H1 (cell line): ENCODE measurements at regions not wholly inside any gene's neighbourhood (a gene's known extent, or its start where the extent isn't known, plus 50 kb on each side); places are given as distances from the start of the nearest gene placed in this dataset.

Experiments used
- CTCF ChIA-PET: fragments of 300-600 bp; sonication (Branson Sonifier 250); formaldehyde crosslinking; loops from one replicate; lab custom pipeline; 2021; ENCODE audit not compliant: partially characterized antibody; lab: Charles Lee
- POLR2A ChIA-PET: fragments of 300-600 bp; sonication (Branson Sonifier 250); formaldehyde crosslinking; loops from one replicate; lab custom pipeline; 2021; ENCODE audit warnings: inconsistent platforms; ENCODE audit not compliant: partially characterized antibody; lab: Charles Lee
- DNase-seq, 2 experiments: peaks; one replicate each; pipeline versions ENCODE4 v3.0.0 to v3.0.0-alpha.2; 2010 to 2022; ENCODE audit warnings: low spot score in 2 of 2, low read depth in 1 of 2, mixed read lengths in 1 of 2
- FAIRE-seq: peaks from 2 replicates; lab custom pipeline; 2011; peaks lifted over from hg19 to GRCh38; lab: Jason Lieb, UNC
- H2AFZ ChIP-seq: 2 replicates; pipeline ENCODE4 v1.8.1; 2012; ENCODE audit warnings: low read length, inconsistent platforms
- H2AK5ac ChIP-seq: 2 replicates; pipeline ENCODE4 v1.6.1; 2013; ENCODE audit warnings: low read depth, low read length
- H2BK120ac ChIP-seq: replicated peaks from 2 replicates; pipeline ENCODE3; 2013; ENCODE audit warnings: low read depth, low read length, inconsistent platforms
- H2BK12ac ChIP-seq: 2 replicates; pipeline ENCODE4 v1.6.1; 2013; ENCODE audit warnings: low read depth, low read length
- H2BK15ac ChIP-seq: 2 replicates; pipeline ENCODE4 v1.6.1; 2013; ENCODE audit warnings: low read length
- H2BK20ac ChIP-seq: 2 replicates; pipeline ENCODE4 v1.6.1; 2013; ENCODE audit warnings: low read length
- H2BK5ac ChIP-seq: 2 replicates; pipeline ENCODE4 v1.6.1; 2013; ENCODE audit warnings: low read depth, low read length
- H3K14ac ChIP-seq: 2 replicates; pipeline ENCODE4 v1.6.1; 2013; ENCODE audit warnings: inconsistent platforms; ENCODE audit not compliant: insufficient read length
- H3K18ac ChIP-seq: 2 replicates; pipeline ENCODE4 v1.6.1; 2013; ENCODE audit warnings: low read length; ENCODE audit errors: extremely low read depth
- H3K23ac ChIP-seq: 2 replicates; pipeline ENCODE4 v1.6.1; 2013; ENCODE audit warnings: inconsistent platforms; ENCODE audit not compliant: insufficient read length
- H3K23me2 ChIP-seq: 2 replicates; pipeline ENCODE4 v1.6.1; 2013; ENCODE audit warnings: low read depth, low read length
- H3K27ac ChIP-seq: 2 replicates; pipeline ENCODE4 v1.6.1; 2011; ENCODE audit warnings: low read depth, low read length, inconsistent platforms
- H3K27me3 ChIP-seq, 4 experiments: replicated peaks in 1 of 4; 1 replicate in 1 of 4; 2 replicates in 3 of 4; pipeline versions ENCODE4 v1.6.1 to v1.8.1; 2011 to 2013; ENCODE audit warnings: low read length in 3 of 4, mild to moderate bottlenecking in 3 of 4, inconsistent platforms in 2 of 4, mixed read lengths in 2 of 4, moderate library complexity in 1 of 4; ENCODE audit not compliant: control insufficient read depth in 3 of 4, insufficient read depth in 3 of 4; ENCODE audit errors: extremely low read depth in 1 of 4
- H3K36me3 ChIP-seq, 4 experiments: 2 replicates each; pipeline versions ENCODE4 v1.6.1 to v1.8.1; 2011 to 2013; ENCODE audit warnings: mild to moderate bottlenecking in 4 of 4, low read length in 3 of 4, moderate library complexity in 2 of 4, control low read depth in 1 of 4, inconsistent platforms in 1 of 4; ENCODE audit not compliant: insufficient read depth in 4 of 4, control insufficient read depth in 2 of 4
- H3K4ac ChIP-seq: replicated peaks from 2 replicates; pipeline ENCODE3; 2013; ENCODE audit warnings: low read length, low read depth, mixed read lengths, inconsistent platforms; ENCODE audit not compliant: insufficient read length
- H3K4me1 ChIP-seq, 4 experiments: replicated peaks in 1 of 4; 1 replicate in 1 of 4; 2 replicates in 3 of 4; pipeline versions ENCODE4 v1.6.1 to v1.8.1; 2011 to 2013; ENCODE audit warnings: low read length in 3 of 4, inconsistent platforms in 2 of 4, mixed read lengths in 1 of 4; ENCODE audit not compliant: insufficient read depth in 4 of 4, control insufficient read depth in 3 of 4
- H3K4me2 ChIP-seq, 2 experiments: 2 replicates each; pipeline versions ENCODE4 v1.6.1 to v1.8.1; 2011 to 2013; ENCODE audit warnings: low read depth in 2 of 2, low read length in 2 of 2, control low read depth in 1 of 2, inconsistent platforms in 1 of 2, mild to moderate bottlenecking in 1 of 2; ENCODE audit not compliant: insufficient read depth in 1 of 2
- H3K4me3 ChIP-seq, 4 experiments: fragments of 200-600, 300-600 bp in 1 of 4; sonication (generic), shearing (Covaris generic), sonication (Bioruptor Twin) in 1 of 4; 2 replicates each; pipeline versions ENCODE4 v1.5.1 to v1.8.1; 2011 to 2016; ENCODE audit warnings: low read length in 4 of 4, low read depth in 3 of 4, control low read depth in 2 of 4, inconsistent platforms in 2 of 4, mild to moderate bottlenecking in 2 of 4, mixed read lengths in 1 of 4, moderate library complexity in 1 of 4; ENCODE audit not compliant: insufficient read depth in 2 of 4; ENCODE audit errors: extremely low read depth in 1 of 4
- H3K56ac ChIP-seq: replicated peaks from 2 replicates; pipeline ENCODE3; 2013; ENCODE audit warnings: low read depth, mild to moderate bottlenecking, mixed read lengths, low read length, inconsistent platforms; ENCODE audit not compliant: insufficient read length
- H3K79me1 ChIP-seq: 2 replicates; pipeline ENCODE4 v1.6.1; 2013; ENCODE audit warnings: low read depth, low read length, control low read depth
- H3K79me2 ChIP-seq, 2 experiments: 2 replicates each; pipeline versions ENCODE4 v1.6.1 to v1.8.1; 2012 to 2013; ENCODE audit warnings: low read length in 2 of 2, mild to moderate bottlenecking in 2 of 2, inconsistent platforms in 1 of 2; ENCODE audit not compliant: insufficient read depth in 2 of 2, control insufficient read depth in 1 of 2
- H3K9ac ChIP-seq, 4 experiments: replicated peaks in 1 of 4; 1 replicate in 1 of 4; 2 replicates in 3 of 4; pipeline versions ENCODE4 v1.6.1 to v1.8.1; 2011 to 2013; ENCODE audit warnings: low read depth in 3 of 4, low read length in 3 of 4, control low read depth in 2 of 4, mild to moderate bottlenecking in 2 of 4, moderate library complexity in 2 of 4, inconsistent platforms in 1 of 4; ENCODE audit errors: extremely low read depth in 1 of 4
- H3K9me3 ChIP-seq, 2 experiments: 2 replicates each; pipeline versions ENCODE4 v1.6.1 to v1.8.1; 2012 to 2013; ENCODE audit warnings: mild to moderate bottlenecking in 2 of 2, moderate library complexity in 2 of 2, control low read depth in 1 of 2, inconsistent platforms in 1 of 2, low read depth in 1 of 2, low read length in 1 of 2, mixed read lengths in 1 of 2; ENCODE audit not compliant: insufficient read depth in 2 of 2
- H4K20me1 ChIP-seq, 2 experiments: replicated peaks in 1 of 2; 2 replicates each; pipeline versions ENCODE3 to v1.8.1; 2011 to 2013; ENCODE audit warnings: inconsistent platforms in 2 of 2, low read length in 2 of 2, mild to moderate bottlenecking in 1 of 2; ENCODE audit not compliant: insufficient read depth in 2 of 2, control insufficient read depth in 1 of 2
- H4K5ac ChIP-seq: 2 replicates; pipeline ENCODE4 v1.6.1; 2013; ENCODE audit warnings: low read length, low read depth, mixed read lengths, inconsistent platforms; ENCODE audit not compliant: insufficient read length
- H4K8ac ChIP-seq: 2 replicates; pipeline ENCODE4 v1.8.0; 2013; ENCODE audit warnings: mild to moderate bottlenecking, moderate library complexity, low read length, inconsistent platforms; ENCODE audit not compliant: insufficient read depth; ENCODE audit errors: extremely low read depth
- H4K91ac ChIP-seq: replicated peaks from 2 replicates; pipeline ENCODE3; 2013; ENCODE audit warnings: low read length, mixed read lengths, inconsistent platforms; ENCODE audit not compliant: insufficient read length
- BRCA1 ChIP-seq: IDR thresholded peaks from 2 replicates; pipeline ENCODE4 v1.6.1; 2012; ENCODE audit warnings: low read depth, low read length, improper control_type of control experiment
- POU5F1 ChIP-seq: IDR thresholded peaks from 2 replicates; pipeline ENCODE4 v1.6.1; 2011; ENCODE audit warnings: low read depth, mild to moderate bottlenecking, low read length, moderate library complexity
- WGBS, 2 experiments: shearing (Covaris generic) in 1 of 2; methylation state at CpG; one replicate each; pipeline versions ENCODE4 v1.1.6 to v1.1.7; 2013 to 2015; ENCODE audit warnings: low lambda C conversion rate in 2 of 2, mixed read lengths in 2 of 2, inconsistent platforms in 1 of 2, low coverage in 1 of 2, missing lambda C conversion rate in 1 of 2; ENCODE audit not compliant: insufficient replicate concordance in 2 of 2, insufficient coverage in 1 of 2, insufficient read length in 1 of 2; ENCODE audit errors: extremely low coverage in 1 of 2, missing lambda C conversion rate in 1 of 2; 5-methylcytosine and 5-hydroxymethylcytosine counted together

- H2BK120ac ChIP-seq, result no peak overlapping the region
- no peaks in the 10 kb centered on the region for H3K79me1 ChIP-seq
- no peak for DNase-seq
- no peak overlapping the region for H4K8ac ChIP-seq
- H3K14ac ChIP-seq, result no peak overlapping the region
- 90% methylated on average over 9 of the region's 9 CpGs; no CpG with 5 or more reads in 1 of the 2 experiments for WGBS, 2 experiments
- no peak overlapping the region for H2BK5ac ChIP-seq
- peaks cover 0 to 3% (median under 1%) of the 10 kb centered on the region in 4 experiments; a peak in 2 of 7 replicates for H3K4me1 ChIP-seq
- H3K9me3 ChIP-seq, result no peaks in the 10 kb centered on the region
- H3K18ac ChIP-seq, result no peak overlapping the region
- no peak overlapping the region for H2AK5ac ChIP-seq
- no peaks in the 10 kb centered on the region for H3K27me3 ChIP-seq
- no peak overlapping the region for H3K4me3 ChIP-seq
- no peak overlapping the region for H3K4me2 ChIP-seq
- no peak for TF ChIP-seq BRCA1
- no peak for TF ChIP-seq POU5F1
- H3K27ac ChIP-seq, result no peak overlapping the region
- H3K23me2 ChIP-seq, result no peaks in the 10 kb centered on the region; the same call in 1 of the 2 replicates
- 0 out of 4 replicates have a peak, but pooled peaks cover 0 to 5% of the 10 kb centered on the region in 2 experiments for H3K79me2 ChIP-seq
- H4K20me1 ChIP-seq, result no peaks in the 10 kb centered on the region
- no peak overlapping the region for H4K5ac ChIP-seq
- H3K23ac ChIP-seq, result no peak overlapping the region
- FAIRE-seq, result no peak
- H3K9ac ChIP-seq, result no peak overlapping the region
- H2AFZ ChIP-seq, result no peak overlapping the region
- H3K4ac ChIP-seq, result no peak overlapping the region
- no peaks in the 10 kb centered on the region for H3K36me3 ChIP-seq
- ChIA-PET POLR2A (no interaction called here), CTCF (interaction anchor here (0.8 to 1.9 kb wide), 3 partner anchors 19 to 63 kb away, joined by 3 to 6 read pairs (median 3); no protein-coding TSS in a partner anchor)
- H2BK15ac ChIP-seq, result no peak overlapping the region
- no peak overlapping the region for H2BK20ac ChIP-seq
- no peak overlapping the region for H3K56ac ChIP-seq
- H2BK12ac ChIP-seq, result no peak overlapping the region
- no peak overlapping the region for H4K91ac ChIP-seq
These were observed 283.4 kb upstream of the GRIP1 start for GRCh38 chr12:66962290-66962689.
